ENCODE measurements at regions not wholly inside any gene's neighbourhood (a gene's known extent, or its start where the extent isn't known, plus 50 kb on each side); places are given as distances from the start of the nearest gene placed in this dataset.

DNA sequence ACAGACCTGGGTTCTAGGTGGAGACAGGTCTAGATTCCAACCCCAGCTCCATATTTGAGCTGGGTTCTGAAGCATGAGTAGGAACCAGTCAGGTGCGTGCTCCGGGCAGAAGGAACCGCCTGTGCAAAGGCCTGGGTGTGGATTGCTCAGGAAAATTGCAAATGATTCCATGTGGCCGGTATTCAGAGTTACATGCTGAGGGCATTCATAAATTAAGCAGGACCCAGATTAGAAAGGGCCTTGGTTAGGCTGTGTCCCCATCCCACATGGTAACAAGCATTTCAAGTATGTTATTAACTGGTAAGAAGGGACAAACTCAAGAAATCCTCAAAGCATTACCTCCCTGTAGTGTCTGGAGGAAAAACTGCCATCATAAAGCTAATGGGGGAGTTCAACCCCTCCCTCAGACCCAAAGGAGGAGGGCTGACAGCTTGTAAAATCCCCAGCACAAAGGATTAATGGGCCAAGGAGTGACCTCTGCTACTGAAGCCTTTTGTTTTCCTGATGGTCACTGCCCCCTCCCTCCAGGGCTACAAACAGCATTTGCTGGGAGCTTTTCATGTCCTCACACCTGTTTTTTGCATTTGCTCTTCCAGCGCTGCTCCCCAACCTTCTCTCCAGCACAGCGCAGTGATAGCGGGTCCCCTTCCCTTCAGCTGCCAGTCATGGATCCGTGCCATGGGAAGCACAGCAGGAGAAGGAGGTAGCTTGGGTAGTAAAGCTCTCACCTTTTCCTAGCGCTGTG, 218.0 kb downstream of the C16orf95 start:
- H3K4me3 ChIP-seq (ENCODE audit: low read length in 2 of 2) = no peak overlapping the region
- H3K27ac ChIP-seq (ENCODE audit: low read depth in 2 of 2, low read length in 2 of 2) = no peak overlapping the region
- no peak overlapping the region for H3K9ac ChIP-seq (ENCODE audit: low read depth in 1 of 2, low read length in 2 of 2)
- no peaks in the 10 kb centered on the region for H3K9me3 ChIP-seq (ENCODE audit: control insufficient read depth in 2 of 2, low read length in 2 of 2)
- H3K36me3 ChIP-seq (ENCODE audit: control insufficient read depth in 2 of 2, insufficient read depth in 2 of 2, low read length in 2 of 2) = no peaks in the 10 kb centered on the region
- H3K27me3 ChIP-seq (ENCODE audit: control insufficient read depth in 2 of 2, insufficient read depth in 2 of 2, low read length in 2 of 2) = no peaks in the 10 kb centered on the region
- H3K4me1 ChIP-seq (ENCODE audit: control insufficient read depth in 2 of 2, insufficient read depth in 2 of 2, low read length in 2 of 2) = no peaks in the 10 kb centered on the region

GRCh38 chr16:87100306-87101058, 216.7 kb downstream of the C16orf95 start:
- Histone ChIP-seq H3K36me3 (ENCODE audit: control insufficient read depth in 2 of 2, insufficient read depth in 2 of 2, low read length in 2 of 2) (no peaks in the 10 kb centered on the region), H3K27me3 (ENCODE audit: control insufficient read depth in 2 of 2, insufficient read depth in 2 of 2, low read length in 2 of 2) (no peaks in the 10 kb centered on the region), H3K9me3 (ENCODE audit: control insufficient read depth in 2 of 2, low read length in 2 of 2) (no peaks in the 10 kb centered on the region), H3K4me3 (ENCODE audit: low read length in 2 of 2) (no peak overlapping the region), H3K27ac (ENCODE audit: low read depth in 2 of 2, low read length in 2 of 2) (no peak overlapping the region), H3K4me1 (ENCODE audit: control insufficient read depth in 2 of 2, insufficient read depth in 2 of 2, low read length in 2 of 2) (no peaks in the 10 kb centered on the region), H3K9ac (ENCODE audit: low read depth in 1 of 2, low read length in 2 of 2) (no peak overlapping the region)

DNA sequence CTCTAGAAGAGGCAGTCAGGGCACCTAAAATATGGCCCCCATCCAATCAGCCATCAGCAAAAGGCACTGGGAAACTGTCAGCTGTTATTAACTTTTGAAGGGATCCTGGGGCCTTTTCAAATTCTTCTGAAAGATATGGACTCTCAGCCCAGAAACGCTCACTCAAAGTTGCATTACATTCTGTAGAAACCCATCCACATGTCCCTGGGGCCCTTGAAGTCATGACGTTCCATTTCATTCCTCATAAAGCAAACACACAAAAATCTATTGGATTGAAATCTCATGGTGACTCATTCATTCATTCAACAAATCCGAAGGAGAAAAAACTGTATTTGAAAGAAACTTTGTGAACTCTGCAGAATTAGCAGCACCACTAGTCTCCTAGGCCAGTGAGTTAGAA, 215.3 kb downstream of the C16orf95 start:
- Histone ChIP-seq H3K36me3 (ENCODE audit: control insufficient read depth in 2 of 2, insufficient read depth in 2 of 2, low read length in 2 of 2) (no peaks in the 10 kb centered on the region), H3K4me1 (ENCODE audit: control insufficient read depth in 2 of 2, insufficient read depth in 2 of 2, low read length in 2 of 2) (no peaks in the 10 kb centered on the region), H3K4me3 (ENCODE audit: low read length in 2 of 2) (no peak overlapping the region), H3K27ac (ENCODE audit: low read depth in 2 of 2, low read length in 2 of 2) (no peak overlapping the region), H3K9me3 (ENCODE audit: control insufficient read depth in 2 of 2, low read length in 2 of 2) (no peaks in the 10 kb centered on the region), H3K9ac (ENCODE audit: low read depth in 1 of 2, low read length in 2 of 2) (no peak overlapping the region), H3K27me3 (ENCODE audit: control insufficient read depth in 2 of 2, insufficient read depth in 2 of 2, low read length in 2 of 2) (no peaks in the 10 kb centered on the region)

GRCh38 chr16:87107201-87107600, 210.0 kb downstream of the C16orf95 start:
- no peak overlapping the region for H3K9ac ChIP-seq (ENCODE audit: low read depth in 1 of 2, low read length in 2 of 2)
- no peak overlapping the region for H3K27ac ChIP-seq (ENCODE audit: low read depth in 2 of 2, low read length in 2 of 2)
- H3K4me3 ChIP-seq (ENCODE audit: low read length in 2 of 2) = no peak overlapping the region
- no peaks in the 10 kb centered on the region for H3K4me1 ChIP-seq (ENCODE audit: control insufficient read depth in 2 of 2, insufficient read depth in 2 of 2, low read length in 2 of 2)
- H3K36me3 ChIP-seq (ENCODE audit: control insufficient read depth in 2 of 2, insufficient read depth in 2 of 2, low read length in 2 of 2) = no peaks in the 10 kb centered on the region
- H3K27me3 ChIP-seq (ENCODE audit: control insufficient read depth in 2 of 2, insufficient read depth in 2 of 2, low read length in 2 of 2) = peaks cover 0 to 3% of the 10 kb centered on the region in 2 donors
- H3K9me3 ChIP-seq (ENCODE audit: control insufficient read depth in 2 of 2, low read length in 2 of 2) = no peaks in the 10 kb centered on the region

DNA sequence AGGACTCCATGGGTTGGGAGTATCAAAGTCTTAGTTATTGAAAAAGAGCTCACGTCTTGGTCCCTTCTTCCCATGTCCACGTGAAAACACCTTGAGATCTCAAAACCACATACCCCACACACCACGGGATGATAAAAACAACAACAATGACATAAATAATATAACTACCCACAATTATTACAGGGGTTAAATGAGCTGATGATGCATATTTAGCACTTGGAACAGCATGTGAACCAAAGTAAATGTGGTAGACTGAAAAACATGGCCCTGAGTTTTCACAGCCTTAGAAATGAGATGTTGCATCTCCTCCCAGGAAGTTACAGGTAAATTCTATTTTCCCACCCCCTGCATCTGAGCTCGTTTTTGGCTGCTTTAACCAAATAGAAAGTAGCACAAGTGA, 208.9 kb downstream of the C16orf95 start:
- no peak overlapping the region for H3K27ac ChIP-seq (ENCODE audit: low read depth in 2 of 2, low read length in 2 of 2)
- H3K36me3 ChIP-seq (ENCODE audit: control insufficient read depth in 2 of 2, insufficient read depth in 2 of 2, low read length in 2 of 2) = no peaks in the 10 kb centered on the region
- H3K4me1 ChIP-seq (ENCODE audit: control insufficient read depth in 2 of 2, insufficient read depth in 2 of 2, low read length in 2 of 2) = no peaks in the 10 kb centered on the region
- H3K27me3 ChIP-seq (ENCODE audit: control insufficient read depth in 2 of 2, insufficient read depth in 2 of 2, low read length in 2 of 2) = peaks cover 0 to 3% of the 10 kb centered on the region in 2 donors
- no peak overlapping the region for H3K9ac ChIP-seq (ENCODE audit: low read depth in 1 of 2, low read length in 2 of 2)
- no peak overlapping the region for H3K4me3 ChIP-seq (ENCODE audit: low read length in 2 of 2)
- H3K9me3 ChIP-seq (ENCODE audit: control insufficient read depth in 2 of 2, low read length in 2 of 2) = no peaks in the 10 kb centered on the region

- H3K4me3 ChIP-seq (ENCODE audit: low read length in 2 of 2) = no peak overlapping the region
- no peaks in the 10 kb centered on the region for H3K9me3 ChIP-seq (ENCODE audit: control insufficient read depth in 2 of 2, low read length in 2 of 2)
- no peak overlapping the region for H3K27ac ChIP-seq (ENCODE audit: low read depth in 2 of 2, low read length in 2 of 2)
- H3K36me3 ChIP-seq (ENCODE audit: control insufficient read depth in 2 of 2, insufficient read depth in 2 of 2, low read length in 2 of 2) = no peaks in the 10 kb centered on the region
- no peaks in the 10 kb centered on the region for H3K4me1 ChIP-seq (ENCODE audit: control insufficient read depth in 2 of 2, insufficient read depth in 2 of 2, low read length in 2 of 2)
- peaks cover 0 to 3% of the 10 kb centered on the region in 2 donors for H3K27me3 ChIP-seq (ENCODE audit: control insufficient read depth in 2 of 2, insufficient read depth in 2 of 2, low read length in 2 of 2)
- H3K9ac ChIP-seq (ENCODE audit: low read depth in 1 of 2, low read length in 2 of 2) = no peak overlapping the region
These were observed 208.3 kb downstream of the C16orf95 start for GRCh38 chr16:87108941-87109340.

GRCh38 chr16:87114832-87115231, 202.4 kb downstream of the C16orf95 start:
- H3K4me3 ChIP-seq (ENCODE audit: low read length in 2 of 2) = no peak overlapping the region
- no peak overlapping the region for H3K27ac ChIP-seq (ENCODE audit: low read depth in 2 of 2, low read length in 2 of 2)
- H3K4me1 ChIP-seq (ENCODE audit: control insufficient read depth in 2 of 2, insufficient read depth in 2 of 2, low read length in 2 of 2) = no peaks in the 10 kb centered on the region

GRCh38 chr16:87115646-87116045, 201.5 kb downstream of the C16orf95 start:
- no peaks in the 10 kb centered on the region for H3K36me3 ChIP-seq (ENCODE audit: control insufficient read depth in 2 of 2, insufficient read depth in 2 of 2, low read length in 2 of 2)
- no peaks in the 10 kb centered on the region for H3K4me1 ChIP-seq (ENCODE audit: control insufficient read depth in 2 of 2, insufficient read depth in 2 of 2, low read length in 2 of 2)
- no peaks in the 10 kb centered on the region for H3K9me3 ChIP-seq (ENCODE audit: control insufficient read depth in 2 of 2, low read length in 2 of 2)
- H3K4me3 ChIP-seq (ENCODE audit: low read length in 2 of 2) = no peak overlapping the region
- H3K9ac ChIP-seq (ENCODE audit: low read depth in 1 of 2, low read length in 2 of 2) = no peak overlapping the region
- H3K27ac ChIP-seq (ENCODE audit: low read depth in 2 of 2, low read length in 2 of 2) = no peak overlapping the region
- H3K27me3 ChIP-seq (ENCODE audit: control insufficient read depth in 2 of 2, insufficient read depth in 2 of 2, low read length in 2 of 2) = no peaks in the 10 kb centered on the region

More at GRCh38 chr16:87114832-87115231, 202.4 kb downstream of the C16orf95 start:
- no peaks in the 10 kb centered on the region for H3K27me3 ChIP-seq (ENCODE audit: control insufficient read depth in 2 of 2, insufficient read depth in 2 of 2, low read length in 2 of 2)
- no peak overlapping the region for H3K9ac ChIP-seq (ENCODE audit: low read depth in 1 of 2, low read length in 2 of 2)
- no peaks in the 10 kb centered on the region for H3K9me3 ChIP-seq (ENCODE audit: control insufficient read depth in 2 of 2, low read length in 2 of 2)
- no peaks in the 10 kb centered on the region for H3K36me3 ChIP-seq (ENCODE audit: control insufficient read depth in 2 of 2, insufficient read depth in 2 of 2, low read length in 2 of 2)

DNA sequence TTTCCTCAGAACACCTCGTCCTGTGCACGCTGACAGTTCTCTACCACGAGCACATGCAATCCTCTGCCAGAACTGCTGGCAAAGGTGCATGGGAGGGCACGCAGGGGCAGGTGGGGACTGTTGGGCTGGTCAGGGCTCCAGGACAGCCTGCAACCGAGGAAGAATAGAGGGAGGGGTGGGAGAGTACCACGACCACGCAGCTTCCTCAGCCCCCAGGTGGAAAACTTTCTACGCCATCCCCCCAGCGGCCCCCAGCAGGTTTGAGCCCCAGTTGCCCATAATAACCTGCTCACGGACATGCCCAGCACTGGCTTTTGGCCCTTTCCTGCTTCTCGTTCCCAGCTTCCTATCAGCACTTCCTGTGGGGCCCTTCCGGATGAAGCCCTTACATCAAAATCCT, 199.3 kb downstream of the C16orf95 start:
- H3K9ac ChIP-seq (ENCODE audit: low read depth in 1 of 2, low read length in 2 of 2) = no peak overlapping the region
- H3K4me1 ChIP-seq (ENCODE audit: control insufficient read depth in 2 of 2, insufficient read depth in 2 of 2, low read length in 2 of 2) = no peaks in the 10 kb centered on the region
- no peak overlapping the region for H3K27ac ChIP-seq (ENCODE audit: low read depth in 2 of 2, low read length in 2 of 2)
- peaks cover 0 to 2% of the 10 kb centered on the region in 2 donors for H3K27me3 ChIP-seq (ENCODE audit: control insufficient read depth in 2 of 2, insufficient read depth in 2 of 2, low read length in 2 of 2)
- H3K36me3 ChIP-seq (ENCODE audit: control insufficient read depth in 2 of 2, insufficient read depth in 2 of 2, low read length in 2 of 2) = no peaks in the 10 kb centered on the region
- H3K4me3 ChIP-seq (ENCODE audit: low read length in 2 of 2) = no peak overlapping the region
- H3K9me3 ChIP-seq (ENCODE audit: control insufficient read depth in 2 of 2, low read length in 2 of 2) = no peaks in the 10 kb centered on the region

- Histone ChIP-seq H3K27ac (ENCODE audit: low read depth in 2 of 2, low read length in 2 of 2) (no peak overlapping the region), H3K9ac (ENCODE audit: low read depth in 1 of 2, low read length in 2 of 2) (no peak overlapping the region), H3K4me3 (ENCODE audit: low read length in 2 of 2) (no peak overlapping the region), H3K9me3 (ENCODE audit: control insufficient read depth in 2 of 2, low read length in 2 of 2) (peaks cover 2 to 4% of the 10 kb centered on the region in 2 donors), H3K27me3 (ENCODE audit: control insufficient read depth in 2 of 2, insufficient read depth in 2 of 2, low read length in 2 of 2) (peaks cover 0 to 2% of the 10 kb centered on the region in 2 donors), H3K36me3 (ENCODE audit: control insufficient read depth in 2 of 2, insufficient read depth in 2 of 2, low read length in 2 of 2) (no peaks in the 10 kb centered on the region), H3K4me1 (ENCODE audit: control insufficient read depth in 2 of 2, insufficient read depth in 2 of 2, low read length in 2 of 2) (no peaks in the 10 kb centered on the region)
These were observed 198.0 kb downstream of the C16orf95 start for GRCh38 chr16:87119168-87119567.
